Activated CD4-positive, alpha-beta T cell treated with anti-CD3 and anti-CD28 coated beads for 48 hours (primary cell): ENCODE measurements at regions not wholly inside any gene's neighbourhood (a gene's known extent, or its start where the extent isn't known, plus 50 kb on each side); places are given as distances from the start of the nearest gene placed in this dataset.
"Not testable (repeated sequence)": the region's sequence is repeated elsewhere in the genome, so short reads cannot be mapped to it uniquely, and the experiment has no call there.

Experiments used
- DNase-seq: peaks from one replicate; pipeline ENCODE4 v3.0.0-alpha.2; 2020

DNA sequence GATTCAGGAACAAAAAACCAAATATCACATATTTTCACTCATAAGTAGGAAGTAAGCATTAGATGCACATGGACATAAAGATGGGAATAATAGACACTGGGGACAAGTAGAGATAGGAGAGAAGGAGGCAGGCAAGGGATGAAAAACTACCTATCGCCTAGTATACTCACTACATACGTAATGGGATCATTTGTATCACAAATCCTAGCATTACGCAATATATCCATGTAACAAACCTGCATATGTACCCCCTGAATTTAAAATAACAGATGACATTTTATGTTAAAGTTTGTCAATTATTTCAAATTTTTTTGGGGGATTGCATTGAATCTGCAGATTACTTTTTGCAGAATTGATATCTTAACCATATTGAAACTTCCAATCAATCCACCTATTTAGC, 660.5 kb upstream of the MAN1A1 start:
- no peak for DNase-seq

DNA sequence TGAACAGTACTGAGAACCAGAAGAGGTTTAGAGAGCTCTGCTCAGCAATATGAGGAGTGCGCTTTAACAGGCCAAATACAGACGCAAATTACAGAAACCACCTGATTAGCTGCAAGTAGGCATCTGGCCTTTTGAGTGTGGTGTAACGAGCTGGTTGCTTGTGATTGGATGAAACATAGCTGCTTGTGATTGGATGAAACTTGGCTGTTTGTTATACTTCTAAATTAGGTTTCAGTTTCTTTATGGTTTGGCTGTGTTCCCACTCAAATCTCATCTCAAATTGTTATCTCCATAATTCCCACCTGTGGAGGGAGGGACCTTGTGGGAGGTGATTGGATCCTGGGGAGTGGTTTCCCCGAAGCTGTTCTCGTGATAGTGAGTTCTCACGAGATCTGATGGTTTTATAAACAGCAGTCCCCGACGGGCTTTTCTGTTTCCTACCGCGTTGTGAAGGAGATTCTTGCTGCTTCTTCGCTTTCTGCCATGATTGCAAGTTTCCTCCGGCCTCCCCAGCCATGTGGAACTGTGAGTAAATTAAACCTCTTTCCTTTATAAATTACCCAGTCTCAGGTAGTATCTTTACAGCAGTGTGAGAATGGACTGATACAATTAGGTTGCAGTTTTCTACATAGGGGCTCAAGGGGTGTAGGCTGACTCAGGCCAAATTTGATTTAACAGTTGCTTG, 655.9 kb upstream of the MAN1A1 start:
- DNase-seq, result no peak

DNA sequence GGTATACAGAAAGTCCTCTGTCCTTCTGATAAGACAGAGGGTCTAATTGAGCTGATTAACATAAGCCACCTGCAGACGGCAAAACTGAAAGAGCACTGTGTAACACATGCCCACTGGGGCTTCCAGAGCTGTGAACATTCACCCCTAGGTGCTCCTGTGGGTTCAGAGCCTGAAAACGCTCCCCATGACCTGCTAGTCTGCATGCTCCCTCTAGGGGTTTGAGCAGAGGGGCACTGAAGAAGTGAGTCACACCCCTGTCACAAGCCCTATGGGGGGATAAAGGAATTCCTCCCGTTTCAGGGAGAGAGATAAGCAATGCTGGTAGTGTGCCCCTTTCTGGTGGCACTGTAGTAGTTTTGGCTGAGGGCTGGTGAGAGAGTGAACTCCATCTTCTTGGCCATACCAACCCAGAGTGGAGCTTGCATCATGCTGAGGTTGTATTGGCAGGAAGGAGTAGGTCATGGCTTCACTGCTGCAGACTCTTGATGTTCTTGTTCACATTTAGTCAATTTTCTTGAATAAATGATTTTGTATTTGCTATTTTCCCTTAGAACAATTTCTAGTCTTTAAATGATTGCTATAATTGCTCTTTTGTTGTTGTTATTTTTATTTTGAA, 637.5 kb upstream of the MAN1A1 start:
- DNase-seq, result no peak

DNA sequence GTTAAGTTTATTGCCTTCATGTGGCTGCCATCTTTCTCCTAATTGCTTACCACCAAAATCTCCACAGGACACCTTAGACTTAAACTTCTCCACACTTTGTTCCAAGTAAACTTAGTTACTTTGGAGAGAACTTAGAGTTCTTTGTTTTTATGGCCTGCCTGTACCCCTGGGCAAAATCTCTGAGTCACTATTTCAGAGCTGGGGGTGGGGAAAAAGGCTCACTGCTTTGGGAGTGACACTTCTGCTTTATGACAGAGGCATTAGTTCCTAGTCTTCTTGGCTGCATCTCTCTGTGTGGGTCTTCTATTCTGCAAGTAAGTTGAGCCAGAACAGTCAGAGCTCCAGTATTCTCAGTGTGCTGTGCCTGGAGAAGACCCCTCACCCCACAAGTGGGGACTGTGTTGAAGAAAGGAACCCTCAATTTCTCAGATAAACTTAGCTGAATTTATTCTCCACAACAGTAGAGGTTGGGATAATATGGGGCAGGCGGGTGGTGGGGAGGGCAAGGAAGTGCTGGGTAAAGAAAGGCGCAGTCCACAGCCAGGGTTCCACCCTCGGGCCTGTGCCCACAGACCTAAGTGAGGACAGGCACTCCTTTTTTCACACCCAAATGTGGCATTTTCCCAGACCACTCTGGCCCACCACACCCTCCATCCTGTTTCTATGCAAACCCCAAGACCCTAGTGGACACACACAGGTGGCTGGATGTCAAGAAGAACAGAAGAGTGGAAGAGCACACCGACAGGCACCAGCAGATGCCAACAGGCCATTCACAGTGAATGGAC, 636.6 kb upstream of the MAN1A1 start:
- no peak for DNase-seq

DNA sequence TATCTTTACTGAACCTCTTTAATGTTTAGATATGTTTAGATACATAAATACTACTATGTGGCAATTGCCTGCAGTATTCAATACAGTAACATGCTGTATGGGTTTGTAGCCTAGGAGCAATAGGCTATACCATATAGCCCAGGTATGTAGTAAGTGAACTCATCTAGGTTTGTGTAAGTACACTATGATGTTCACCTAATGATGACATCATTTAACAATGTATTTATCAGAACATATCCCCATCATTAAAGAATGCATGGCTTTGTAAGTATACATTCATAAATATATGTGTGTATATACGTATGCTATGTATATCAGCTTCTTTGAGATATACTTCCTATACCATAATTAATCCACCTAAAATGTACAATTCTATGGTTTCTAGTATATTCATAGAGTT, 631.2 kb upstream of the MAN1A1 start:
- DNase-seq, result no peak

DNA sequence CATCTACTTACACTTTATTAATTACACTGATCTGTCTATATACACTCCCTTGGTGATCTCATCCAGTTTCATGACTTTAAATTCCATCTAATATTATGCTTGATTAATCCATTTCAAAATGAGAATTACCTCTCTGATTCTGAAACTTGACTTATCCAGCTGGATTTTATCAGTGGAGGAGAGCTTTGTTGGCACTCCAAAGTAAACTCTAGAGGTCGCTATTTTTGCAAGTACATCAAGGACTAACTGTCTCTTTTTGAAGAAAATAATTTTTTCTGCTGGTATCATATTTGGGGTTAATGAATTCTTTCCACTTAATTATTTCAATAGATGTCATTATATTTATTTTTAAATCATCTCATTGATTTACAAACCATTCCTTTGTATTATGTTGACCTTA, 630.3 kb upstream of the MAN1A1 start:
- no peak for DNase-seq

DNA sequence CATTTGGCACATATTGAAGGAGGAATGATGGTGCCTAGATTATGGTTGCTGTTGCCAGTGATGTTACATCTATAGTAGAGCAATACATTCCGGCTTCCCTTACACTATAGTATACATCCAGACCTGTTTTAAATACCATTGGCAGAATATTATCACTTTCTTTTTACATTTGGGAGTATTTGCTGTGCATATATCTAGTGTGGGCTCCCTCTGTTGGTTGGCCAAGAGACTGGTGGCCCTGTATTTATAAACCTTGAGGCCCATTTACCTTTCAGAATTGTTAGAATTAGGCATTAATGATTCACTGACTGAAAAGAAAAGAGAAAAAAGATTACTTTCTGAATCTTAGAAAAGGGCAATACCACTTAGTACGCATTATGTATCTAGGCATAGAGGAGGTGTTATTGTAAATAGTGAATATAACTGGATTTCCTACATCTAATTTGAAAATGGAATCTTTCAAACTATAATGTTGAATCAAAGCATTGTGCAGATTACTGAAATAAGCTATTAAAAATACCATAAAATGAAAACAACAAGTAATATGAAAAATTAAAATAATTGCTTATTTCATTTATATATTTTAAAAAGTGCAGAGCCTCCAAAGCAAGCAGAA, 628.8 kb upstream of the MAN1A1 start:
- no peak for DNase-seq

DNA sequence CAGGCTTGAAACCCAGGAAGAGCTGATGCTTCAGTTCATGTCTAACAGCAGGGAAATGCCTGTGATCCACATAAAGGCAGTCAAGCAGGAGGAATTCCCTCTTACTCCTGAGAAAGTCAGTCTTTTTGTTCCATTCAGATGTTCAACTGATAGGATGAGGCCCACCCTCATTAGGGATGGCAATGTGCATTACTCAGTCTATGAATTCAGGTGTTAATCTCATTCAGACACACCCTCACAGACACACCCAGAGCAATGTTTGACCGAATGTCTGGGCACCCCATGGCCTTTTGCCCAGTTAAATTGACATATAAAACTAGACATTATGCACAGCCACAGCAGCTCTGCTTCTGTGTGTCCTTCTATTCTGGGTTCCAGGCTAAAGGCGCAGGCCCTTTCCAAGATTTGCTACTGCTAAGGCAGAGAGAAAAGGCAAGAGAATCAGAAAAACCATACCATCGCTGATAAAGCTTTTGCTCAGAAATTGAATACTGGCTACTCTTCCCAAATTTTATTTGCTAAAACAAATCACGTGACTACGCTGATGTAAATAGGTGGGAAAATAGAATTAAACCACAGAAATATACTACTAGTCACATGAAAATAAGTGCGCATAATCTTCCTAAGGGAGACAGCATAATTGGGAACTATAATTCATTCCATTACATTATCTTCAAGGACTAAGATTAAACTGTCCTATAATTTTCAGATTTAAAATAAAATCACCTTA, 625.0 kb upstream of the MAN1A1 start:
- DNase-seq, result no peak

DNA sequence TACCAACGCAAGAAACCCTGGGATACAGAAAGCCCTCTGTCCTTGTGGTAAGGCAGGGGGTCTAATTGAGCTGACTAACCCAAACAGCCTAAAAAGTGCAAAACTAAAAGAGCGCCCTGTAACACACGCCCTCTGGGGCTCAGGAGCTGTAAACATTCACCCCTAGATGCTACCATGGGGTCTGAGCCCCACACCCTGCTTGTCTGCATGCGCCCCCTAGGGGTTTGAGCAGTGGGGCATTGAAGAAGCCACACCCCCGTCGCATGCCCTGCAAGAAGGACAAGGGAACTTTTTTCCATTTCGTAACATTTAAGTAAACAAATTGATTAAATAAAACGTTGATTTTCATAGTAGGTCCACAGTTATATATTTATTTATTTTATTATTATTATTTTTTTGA, 616.9 kb upstream of the MAN1A1 start:
- DNase-seq, result peak; percentile 40

DNA sequence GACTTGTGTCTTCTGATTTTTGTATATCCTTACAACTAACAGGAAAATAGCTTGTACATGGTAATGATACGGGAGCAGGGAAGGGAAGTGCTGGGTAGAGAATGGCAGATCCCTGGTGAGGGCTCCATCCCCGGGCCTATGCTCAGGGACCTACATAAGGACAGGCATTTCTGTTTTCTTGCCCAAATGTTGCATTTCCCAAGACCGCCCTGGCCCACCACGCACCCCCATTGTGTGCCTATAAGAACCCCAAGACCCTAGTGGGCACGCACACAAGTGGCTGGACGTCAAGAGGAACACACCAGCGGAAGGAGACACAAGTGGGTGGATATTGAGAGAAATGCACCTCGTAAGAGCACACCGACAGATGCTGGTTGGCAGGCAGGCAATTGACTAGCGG, 616.3 kb upstream of the MAN1A1 start:
- no peak for DNase-seq

DNA sequence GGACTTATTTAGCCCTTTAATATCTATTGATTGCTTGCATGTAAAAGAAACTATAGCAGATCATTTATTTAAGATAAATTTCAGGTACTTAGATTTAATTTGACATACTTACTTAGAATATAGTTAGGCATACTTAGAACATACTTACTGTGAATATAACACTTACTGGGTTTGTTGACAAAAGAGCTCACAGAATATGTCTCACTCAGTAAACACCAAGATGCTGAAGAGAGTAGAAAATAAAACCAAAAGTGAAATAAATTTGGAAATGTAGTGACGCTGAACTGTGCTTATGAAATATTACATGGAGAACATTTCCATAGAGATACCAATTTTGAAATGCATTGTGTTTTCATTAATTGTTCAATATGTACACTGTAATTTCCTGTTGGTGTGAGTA, 615.4 kb upstream of the MAN1A1 start:
- no peak for DNase-seq

DNA sequence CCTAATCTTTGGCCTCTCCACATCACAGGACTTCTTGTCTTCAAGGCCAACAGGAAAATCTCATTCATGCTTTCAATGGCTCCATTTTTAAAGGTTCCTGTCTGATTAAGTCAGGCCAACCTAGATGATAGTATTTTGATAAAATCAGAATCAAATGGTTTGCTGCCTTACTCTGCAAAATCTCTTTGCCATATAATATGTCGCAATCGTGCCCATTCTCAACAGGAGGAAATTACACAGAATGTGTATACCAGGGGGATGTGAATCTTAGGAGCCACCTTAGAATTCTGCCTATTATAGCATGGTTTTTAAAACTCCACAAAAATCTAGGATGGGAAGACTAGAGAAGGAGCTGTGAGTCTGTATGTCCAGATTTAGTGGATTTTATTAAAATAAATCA, 612.9 kb upstream of the MAN1A1 start:
- DNase-seq, result no peak

DNA sequence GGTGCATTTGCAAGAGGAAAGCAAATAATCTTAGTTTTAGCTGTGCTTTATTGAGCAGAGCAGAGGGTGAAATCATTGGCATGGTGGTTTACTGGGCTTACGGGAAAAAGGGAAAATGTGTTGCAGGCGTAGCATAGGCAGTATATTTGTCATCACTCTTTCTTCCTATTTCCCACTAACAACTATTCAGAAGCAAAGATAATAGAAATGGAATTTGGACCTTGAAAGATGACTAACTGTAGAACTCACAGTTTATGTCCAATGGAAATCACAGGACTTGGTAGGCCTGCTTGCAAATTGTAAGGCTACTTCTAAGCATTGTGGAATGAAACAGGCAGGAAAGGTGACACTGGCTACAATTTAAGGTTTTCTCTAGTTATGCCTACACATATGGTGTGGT, 611.9 kb upstream of the MAN1A1 start:
- DNase-seq, result no peak

DNA sequence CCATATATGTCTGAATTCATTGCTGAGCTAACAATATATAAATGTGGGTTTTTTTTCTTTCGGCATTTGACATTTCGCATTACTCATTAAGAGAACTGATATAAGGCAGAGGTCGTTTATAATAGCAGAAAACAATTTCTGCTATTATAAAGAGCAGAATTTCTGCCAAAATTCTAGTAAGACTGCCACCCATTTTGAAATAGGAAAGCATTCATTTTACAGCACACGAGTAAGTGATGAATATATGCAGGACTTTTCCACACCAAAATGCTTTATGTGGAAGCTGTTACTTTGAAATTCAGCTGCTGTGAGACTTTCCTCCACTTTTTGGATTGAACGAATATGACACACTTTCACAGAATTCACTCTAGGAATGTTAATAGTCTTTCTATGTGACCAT, 610.9 kb upstream of the MAN1A1 start:
- no peak for DNase-seq

DNA sequence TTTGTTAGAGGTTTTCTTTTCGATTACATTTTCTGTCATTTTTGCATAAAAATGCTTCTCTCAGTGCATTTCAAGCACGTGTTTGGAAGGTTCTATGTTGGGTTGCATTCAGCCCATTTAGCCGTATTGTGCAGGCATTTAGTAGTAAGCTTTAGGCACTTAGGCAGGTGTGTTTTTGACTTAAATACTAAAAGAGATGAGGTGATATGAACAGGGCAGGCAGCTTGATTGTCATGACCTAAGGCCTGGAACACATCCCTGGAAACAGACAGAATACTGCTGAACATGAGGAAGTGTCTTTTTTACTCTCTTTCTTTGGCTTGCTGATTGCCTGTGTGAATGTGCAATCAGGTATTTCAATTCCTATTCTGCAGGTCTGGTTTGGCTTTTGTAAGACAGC, 610.5 kb upstream of the MAN1A1 start:
- no peak for DNase-seq

DNA sequence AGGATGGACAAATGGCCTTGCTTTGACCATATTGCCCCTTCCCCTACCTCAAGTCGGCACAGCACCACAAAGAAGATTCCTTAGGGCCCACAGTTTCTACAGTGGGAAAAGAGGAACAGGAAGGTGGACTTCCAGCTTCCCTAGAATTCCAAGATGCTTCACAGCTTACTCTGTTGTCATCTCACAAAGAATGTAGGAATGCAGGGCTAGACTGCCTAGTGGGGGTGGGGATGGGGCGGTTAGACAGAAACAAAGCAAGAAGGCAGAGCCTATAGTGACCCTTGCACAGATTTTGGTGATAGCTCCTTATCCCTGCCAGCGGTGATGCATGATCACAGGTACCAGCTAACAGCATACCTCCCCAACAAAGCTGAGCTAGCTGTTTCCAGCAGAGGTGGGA, 607.6 kb upstream of the MAN1A1 start:
- DNase-seq, result no peak

DNA sequence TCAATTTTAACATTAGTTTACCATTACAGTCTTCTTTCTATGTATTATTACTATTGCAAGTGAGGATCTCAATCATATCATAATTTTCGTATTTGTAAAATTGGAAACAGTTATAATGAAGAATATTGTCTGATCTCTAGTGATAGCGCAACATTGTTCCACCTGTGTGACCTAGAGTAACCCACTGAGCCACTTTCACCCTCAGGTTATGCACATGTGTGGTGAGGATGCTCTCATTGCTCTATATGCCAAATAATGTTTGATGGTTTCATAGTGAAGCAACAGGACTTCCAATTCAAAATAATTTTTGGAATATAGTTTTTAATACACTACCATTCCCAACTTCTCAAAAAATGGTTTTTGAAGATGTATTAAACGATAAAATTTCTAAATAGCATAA, 603.1 kb upstream of the MAN1A1 start:
- DNase-seq, result no peak

DNA sequence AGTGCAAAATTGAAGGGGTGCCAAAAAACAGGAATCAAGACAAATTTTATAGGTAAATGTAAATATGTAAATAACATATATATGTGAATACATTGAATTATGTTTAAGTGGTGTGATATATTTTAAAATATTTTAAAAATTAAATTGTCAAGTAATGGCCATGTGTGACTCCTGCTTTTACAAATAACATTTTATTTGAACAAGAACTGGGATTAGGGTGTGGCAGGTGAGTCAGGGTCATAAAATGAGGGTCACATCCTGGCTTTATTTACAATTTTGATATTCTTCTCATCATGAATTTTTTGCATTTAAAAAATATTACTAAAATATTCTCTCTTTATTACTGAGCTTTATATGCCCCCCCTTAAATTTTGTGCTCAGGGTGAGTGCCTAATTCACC, 601.1 kb upstream of the MAN1A1 start:
- DNase-seq, result no peak

DNA sequence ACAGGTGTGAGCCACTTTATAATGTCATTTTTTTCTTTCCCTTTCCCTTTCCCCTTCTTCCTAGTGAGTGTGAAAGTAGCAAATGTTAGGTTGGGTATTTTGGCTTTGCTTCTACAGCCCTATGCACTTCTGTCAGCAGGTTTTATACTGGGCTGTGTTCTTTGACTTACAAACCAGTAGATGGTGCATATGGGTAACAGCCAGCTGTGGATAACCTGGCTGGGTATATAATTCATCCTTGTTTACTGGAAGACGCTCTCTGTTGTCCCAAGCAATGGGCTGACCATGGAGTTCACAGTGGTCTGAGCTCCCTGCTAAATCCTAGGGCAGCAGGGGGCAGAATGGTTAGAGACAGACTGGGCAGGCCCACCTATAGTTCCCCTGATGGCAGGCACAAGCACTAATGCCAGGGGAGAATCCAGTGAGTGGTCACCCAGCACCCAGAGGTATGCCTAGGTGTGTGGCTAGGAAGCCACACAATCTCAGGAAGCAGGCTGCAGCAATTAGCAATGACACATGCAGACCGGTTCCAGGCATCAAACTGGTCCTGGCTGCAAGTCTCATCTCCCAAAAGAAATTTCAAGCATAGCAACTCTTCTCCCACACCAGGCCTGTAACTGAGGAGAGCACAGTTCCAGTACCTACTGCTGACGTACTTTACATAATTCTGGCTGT, 592.7 kb upstream of the MAN1A1 start:
- no peak for DNase-seq

DNA sequence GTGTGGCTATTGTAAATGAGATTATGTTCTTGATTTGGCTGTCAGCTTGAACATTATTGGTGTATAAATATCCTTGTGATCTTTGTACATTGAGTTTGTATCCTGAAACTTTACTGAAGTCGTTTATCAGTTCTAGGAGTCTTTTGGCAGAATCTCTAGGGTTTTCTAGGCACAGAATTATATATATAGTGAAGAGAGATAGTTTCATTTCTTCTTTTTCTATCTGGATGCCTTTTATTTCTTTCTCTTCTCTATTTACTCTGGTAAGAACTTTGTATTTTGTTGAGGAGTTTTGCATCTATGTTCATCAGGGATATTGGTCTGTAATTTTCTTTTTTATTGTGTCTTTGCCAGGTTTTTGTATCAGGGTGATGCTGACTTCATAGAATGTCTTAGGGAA, 589.2 kb upstream of the MAN1A1 start:
- no peak for DNase-seq

DNA sequence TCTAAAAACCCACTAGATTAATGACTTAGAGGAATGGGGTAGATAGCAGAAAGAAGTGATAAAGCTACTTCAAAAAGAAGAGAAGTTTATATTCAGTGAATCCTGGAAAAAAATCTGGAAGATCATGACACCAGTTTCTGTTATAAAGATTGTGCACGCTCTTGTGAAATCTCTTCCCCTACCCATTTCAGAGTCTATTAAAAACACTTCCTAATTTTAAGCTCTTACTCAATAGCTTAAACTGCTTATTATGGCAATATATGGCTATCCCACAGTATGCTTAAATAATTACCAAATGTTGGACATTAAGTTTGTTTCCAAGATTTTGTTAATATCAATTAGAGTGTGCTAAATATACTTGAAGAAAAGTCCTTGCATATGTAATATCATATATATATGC, 585.3 kb upstream of the MAN1A1 start:
- no peak for DNase-seq

DNA sequence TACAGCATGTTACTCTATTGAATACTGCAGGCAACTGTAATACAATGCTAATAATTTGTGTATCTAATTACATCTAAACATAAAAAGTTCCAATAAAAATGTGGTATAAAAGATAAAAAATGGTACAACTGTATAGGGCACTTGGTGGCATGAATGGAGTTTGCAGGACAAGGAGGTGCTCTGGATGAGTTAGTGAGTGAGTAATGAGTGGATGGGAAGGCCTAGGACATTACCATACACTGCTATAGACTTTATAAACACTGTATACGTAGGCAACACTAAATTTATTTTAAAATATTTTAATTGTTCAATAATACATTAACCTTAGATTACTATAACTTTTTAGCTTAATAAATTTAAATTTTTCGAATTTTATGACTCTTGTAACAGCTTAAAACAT, 579.6 kb upstream of the MAN1A1 start:
- no peak for DNase-seq

DNA sequence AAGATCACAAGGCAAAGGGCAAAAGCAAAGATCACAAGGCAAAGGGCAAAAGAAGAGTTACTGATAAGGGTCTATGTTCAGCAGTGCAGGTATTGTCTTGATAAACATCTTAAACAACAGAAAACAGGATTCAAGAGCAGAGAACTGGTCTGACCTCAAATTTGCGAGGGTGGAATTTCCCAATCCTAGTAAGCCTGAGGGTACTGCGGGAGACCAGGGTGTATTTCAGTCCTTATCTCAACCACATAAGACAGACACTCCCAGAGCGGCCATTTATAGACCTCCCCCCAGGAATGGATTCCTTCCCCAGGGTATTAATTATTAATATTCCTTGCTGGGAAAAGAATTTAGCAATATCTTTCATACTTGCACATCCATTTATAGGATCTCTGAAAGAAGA, 575.3 kb upstream of the MAN1A1 start:
- not testable (repeated sequence) for DNase-seq
